Activated naive CD8-positive, alpha-beta T cell treated with anti-CD3 and anti-CD28 coated beads, Interleukin-2, amount 50 U/mL, for 24 hours (primary cell): ENCODE measurements at regions not wholly inside any gene's neighbourhood (a gene's known extent, or its start where the extent isn't known, plus 50 kb on each side); places are given as distances from the start of the nearest gene placed in this dataset.

ENCODE experiments used
- ATAC-seq: fragments of 150-1000 bp; cut with Tn5 transposase; one replicate; pipeline ENCODE4 v1.10.0; 2021
- DNase-seq: peaks from one replicate; pipeline ENCODE4 v3.0.0; 2021
- H3K27ac Mint-ChIP-seq: one replicate; pipeline ENCODE4 v1.8.0; 2021; ENCODE audit warnings: mild to moderate bottlenecking, mixed read lengths
- H3K27me3 Mint-ChIP-seq: one replicate; pipeline ENCODE4 v1.8.0; 2021; ENCODE audit warnings: mixed read lengths
- H3K36me3 Mint-ChIP-seq: one replicate; pipeline ENCODE4 v1.8.0; 2021; ENCODE audit warnings: low read depth, mixed read lengths
- H3K4me1 Mint-ChIP-seq: one replicate; pipeline ENCODE4 v1.8.0; 2021; ENCODE audit warnings: mixed read lengths
- H3K4me3 Mint-ChIP-seq: one replicate; pipeline ENCODE4 v1.8.0; 2021; ENCODE audit warnings: mild to moderate bottlenecking, moderate library complexity, mixed read lengths
- H3K9me3 Mint-ChIP-seq: one replicate; pipeline ENCODE4 v1.8.0; 2021; ENCODE audit warnings: mixed read lengths

GRCh38 chr3:86618706-86619105, 372.2 kb downstream of the VGLL3 start:
- DNase-seq (no peak), ATAC-seq (no peak)
- Mint-ChIP-seq H3K27ac (no peak overlapping the region), H3K4me3 (no peak overlapping the region), H3K36me3 (no peaks in the 10 kb centered on the region), H3K9me3 (peaks cover 14% of the 10 kb centered on the region), H3K4me1 (no peaks in the 10 kb centered on the region), H3K27me3 (no peaks in the 10 kb centered on the region)

- ATAC-seq (no peak), DNase-seq (no peak)
- H3K4me1 Mint-ChIP-seq, result no peaks in the 10 kb centered on the region
- no peaks in the 10 kb centered on the region for H3K27me3 Mint-ChIP-seq
- H3K36me3 Mint-ChIP-seq, result no peaks in the 10 kb centered on the region
- no peak overlapping the region for H3K4me3 Mint-ChIP-seq
- no peak overlapping the region for H3K27ac Mint-ChIP-seq
- H3K9me3 Mint-ChIP-seq, result peaks cover 15% of the 10 kb centered on the region
Observed at GRCh38 chr3:86605166-86605565, 385.8 kb downstream of the VGLL3 start.

- Mint-ChIP-seq H3K27ac (no peak overlapping the region), H3K36me3 (no peaks in the 10 kb centered on the region), H3K27me3 (no peaks in the 10 kb centered on the region), H3K9me3 (no peaks in the 10 kb centered on the region), H3K4me3 (no peak overlapping the region), H3K4me1 (no peaks in the 10 kb centered on the region)
- DNase-seq (no peak), ATAC-seq (no peak)
Observed at GRCh38 chr3:86595696-86596095, 395.3 kb downstream of the VGLL3 start.

DNA sequence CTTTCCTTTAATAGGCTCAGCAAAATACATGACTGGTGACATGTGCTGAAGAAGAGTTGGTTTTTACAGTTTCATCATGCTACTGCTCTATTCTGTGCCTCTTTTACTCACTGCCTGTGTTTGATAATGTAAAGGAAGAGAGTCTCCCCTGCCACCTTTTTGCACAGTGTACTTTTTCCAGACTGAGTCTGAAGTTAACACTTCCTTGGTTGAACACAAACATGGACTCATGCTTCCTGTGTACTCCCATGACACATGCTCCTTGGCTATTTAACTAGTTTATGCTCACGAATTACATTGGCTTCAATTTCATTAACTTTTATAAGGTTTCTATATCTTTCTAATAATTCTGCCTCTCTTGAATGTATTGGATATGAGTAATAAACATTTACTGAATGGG, 396.1 kb downstream of the VGLL3 start:
- DNase-seq (no peak), ATAC-seq (no peak)
- no peak overlapping the region for H3K4me3 Mint-ChIP-seq
- H3K4me1 Mint-ChIP-seq, result no peaks in the 10 kb centered on the region
- no peaks in the 10 kb centered on the region for H3K27me3 Mint-ChIP-seq
- H3K27ac Mint-ChIP-seq, result no peak overlapping the region
- H3K36me3 Mint-ChIP-seq, result no peaks in the 10 kb centered on the region
- no peaks in the 10 kb centered on the region for H3K9me3 Mint-ChIP-seq

- no peaks in the 10 kb centered on the region for H3K4me1 Mint-ChIP-seq
- no peak for DNase-seq
- H3K36me3 Mint-ChIP-seq, result no peaks in the 10 kb centered on the region
- ATAC-seq, result no peak
- peaks cover 15% of the 10 kb centered on the region for H3K9me3 Mint-ChIP-seq
- no peaks in the 10 kb centered on the region for H3K27me3 Mint-ChIP-seq
- no peak overlapping the region for H3K4me3 Mint-ChIP-seq
- H3K27ac Mint-ChIP-seq, result no peak overlapping the region
Observed at GRCh38 chr3:86578071-86578470, 412.9 kb downstream of the VGLL3 start.

- H3K4me1 Mint-ChIP-seq, result no peaks in the 10 kb centered on the region
- H3K4me3 Mint-ChIP-seq, result no peak overlapping the region
- H3K27me3 Mint-ChIP-seq, result no peaks in the 10 kb centered on the region
- no peak overlapping the region for H3K27ac Mint-ChIP-seq
- DNase-seq (no peak), ATAC-seq (no peak)
- H3K36me3 Mint-ChIP-seq, result no peaks in the 10 kb centered on the region
- H3K9me3 Mint-ChIP-seq, result peaks cover 2% of the 10 kb centered on the region
Observed at GRCh38 chr3:86563400-86563970, 427.5 kb downstream of the VGLL3 start.

DNA sequence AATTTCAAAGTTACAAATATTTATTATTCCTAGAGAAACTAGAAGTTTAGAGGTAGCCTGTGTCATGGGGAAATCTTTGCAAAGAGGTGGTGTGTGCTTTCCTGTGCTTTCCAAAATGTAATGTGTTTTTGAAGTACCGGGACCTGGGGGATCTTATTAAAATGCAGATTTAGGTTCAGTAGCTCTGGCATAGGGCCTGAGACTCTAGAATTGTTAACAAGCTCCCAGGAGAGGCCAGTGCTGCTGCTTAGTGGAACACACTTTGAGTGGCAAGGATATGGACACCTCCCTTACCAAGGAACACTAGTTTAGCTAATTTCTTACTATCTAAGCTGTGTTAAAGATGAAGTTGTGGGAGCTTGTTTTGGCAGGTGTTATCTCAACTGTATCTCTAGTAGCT, 428.9 kb downstream of the VGLL3 start:
- Mint-ChIP-seq H3K27me3 (no peaks in the 10 kb centered on the region), H3K36me3 (no peaks in the 10 kb centered on the region), H3K4me1 (no peaks in the 10 kb centered on the region), H3K4me3 (no peak overlapping the region), H3K9me3 (no peaks in the 10 kb centered on the region), H3K27ac (no peak overlapping the region)
- ATAC-seq, result no peak
- no peak for DNase-seq

DNA sequence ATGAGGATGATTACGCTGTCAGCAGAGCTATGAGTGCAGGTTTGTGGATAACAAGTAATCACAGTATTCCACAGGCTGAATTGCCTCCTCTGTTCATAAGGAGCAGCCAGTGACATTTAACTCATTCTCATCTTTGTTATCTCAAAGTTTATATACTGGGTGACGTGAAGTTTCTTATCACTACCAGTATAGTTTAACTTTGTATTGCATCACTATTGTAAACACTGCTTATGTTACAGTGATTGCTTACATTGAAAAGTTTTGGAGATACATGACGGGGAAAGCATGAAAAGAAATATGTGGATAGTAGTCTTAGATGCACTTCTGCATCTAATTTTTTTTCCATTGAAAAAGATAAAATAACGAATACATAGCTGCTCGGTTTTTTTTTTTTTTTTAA, 429.7 kb downstream of the VGLL3 start:
- H3K9me3 Mint-ChIP-seq, result no peaks in the 10 kb centered on the region

DNA sequence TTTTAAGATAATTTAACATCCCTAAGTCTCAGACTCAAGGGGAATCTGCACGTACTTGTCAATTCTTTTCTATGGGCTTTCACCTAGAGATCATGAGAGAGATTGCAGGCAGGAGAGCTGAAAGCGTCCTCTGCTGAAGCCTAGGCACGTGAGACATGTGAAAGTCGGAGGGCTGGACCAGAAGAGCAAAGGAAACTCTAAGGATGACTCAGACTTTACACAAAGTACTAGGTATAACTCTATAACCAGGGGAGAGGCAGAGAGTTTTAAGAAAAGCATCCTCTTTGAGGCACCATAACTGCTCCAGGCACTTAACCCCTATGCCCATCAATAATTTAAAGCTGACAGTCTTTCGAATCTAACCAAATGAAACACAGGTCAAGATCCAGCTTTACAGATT, 436.6 kb downstream of the VGLL3 start:
- Mint-ChIP-seq H3K4me1 (no peaks in the 10 kb centered on the region), H3K36me3 (no peaks in the 10 kb centered on the region), H3K9me3 (peaks cover under 1% of the 10 kb centered on the region), H3K27ac (no peak overlapping the region), H3K4me3 (no peak overlapping the region), H3K27me3 (no peaks in the 10 kb centered on the region)
- no peak for DNase-seq
- ATAC-seq, result no peak

More for the DNA sequence above, 429.7 kb downstream of the VGLL3 start:
- DNase-seq, result no peak
- H3K4me1 Mint-ChIP-seq, result no peaks in the 10 kb centered on the region
- no peak overlapping the region for H3K4me3 Mint-ChIP-seq
- no peaks in the 10 kb centered on the region for H3K27me3 Mint-ChIP-seq
- H3K27ac Mint-ChIP-seq, result no peak overlapping the region
- H3K36me3 Mint-ChIP-seq, result no peaks in the 10 kb centered on the region
- ATAC-seq, result no peak

GRCh38 chr3:86547692-86548091, 443.3 kb downstream of the VGLL3 start:
- H3K4me3 Mint-ChIP-seq, result no peak overlapping the region
- H3K9me3 Mint-ChIP-seq, result peaks cover 4% of the 10 kb centered on the region
- no peak for ATAC-seq
- H3K27me3 Mint-ChIP-seq, result no peaks in the 10 kb centered on the region
- H3K36me3 Mint-ChIP-seq, result no peaks in the 10 kb centered on the region
- no peaks in the 10 kb centered on the region for H3K4me1 Mint-ChIP-seq
- no peak overlapping the region for H3K27ac Mint-ChIP-seq
- DNase-seq, result no peak

- Mint-ChIP-seq H3K4me3 (no peak overlapping the region), H3K27me3 (no peaks in the 10 kb centered on the region), H3K9me3 (peaks cover 4% of the 10 kb centered on the region), H3K27ac (no peak overlapping the region), H3K36me3 (no peaks in the 10 kb centered on the region), H3K4me1 (no peaks in the 10 kb centered on the region)
- no peak for ATAC-seq
- DNase-seq, result no peak
Observed at GRCh38 chr3:86537171-86537570, 453.8 kb downstream of the VGLL3 start.

- H3K27me3 Mint-ChIP-seq, result no peaks in the 10 kb centered on the region
- no peak for ATAC-seq
- no peak overlapping the region for H3K4me3 Mint-ChIP-seq
- peaks cover 3% of the 10 kb centered on the region for H3K9me3 Mint-ChIP-seq
- no peak for DNase-seq
- H3K4me1 Mint-ChIP-seq, result no peaks in the 10 kb centered on the region
- no peak overlapping the region for H3K27ac Mint-ChIP-seq
- no peaks in the 10 kb centered on the region for H3K36me3 Mint-ChIP-seq
Observed at GRCh38 chr3:86519819-86520218, 471.1 kb downstream of the VGLL3 start.

- H3K4me1 Mint-ChIP-seq, result no peaks in the 10 kb centered on the region
- H3K36me3 Mint-ChIP-seq, result no peaks in the 10 kb centered on the region
- no peak overlapping the region for H3K27ac Mint-ChIP-seq
- no peak for ATAC-seq
- H3K4me3 Mint-ChIP-seq, result no peak overlapping the region
- no peaks in the 10 kb centered on the region for H3K27me3 Mint-ChIP-seq
- peaks cover 21% of the 10 kb centered on the region for H3K9me3 Mint-ChIP-seq
- DNase-seq, result no peak
Observed at GRCh38 chr3:86481636-86482035, 509.3 kb downstream of the VGLL3 start.

- Mint-ChIP-seq H3K36me3 (no peaks in the 10 kb centered on the region), H3K27ac (no peak overlapping the region), H3K4me3 (no peak overlapping the region), H3K4me1 (no peaks in the 10 kb centered on the region), H3K27me3 (no peaks in the 10 kb centered on the region), H3K9me3 (peaks cover 21% of the 10 kb centered on the region)
- ATAC-seq (no peak), DNase-seq (no peak)
Observed at GRCh38 chr3:86481031-86481430, 509.9 kb downstream of the VGLL3 start.

DNA sequence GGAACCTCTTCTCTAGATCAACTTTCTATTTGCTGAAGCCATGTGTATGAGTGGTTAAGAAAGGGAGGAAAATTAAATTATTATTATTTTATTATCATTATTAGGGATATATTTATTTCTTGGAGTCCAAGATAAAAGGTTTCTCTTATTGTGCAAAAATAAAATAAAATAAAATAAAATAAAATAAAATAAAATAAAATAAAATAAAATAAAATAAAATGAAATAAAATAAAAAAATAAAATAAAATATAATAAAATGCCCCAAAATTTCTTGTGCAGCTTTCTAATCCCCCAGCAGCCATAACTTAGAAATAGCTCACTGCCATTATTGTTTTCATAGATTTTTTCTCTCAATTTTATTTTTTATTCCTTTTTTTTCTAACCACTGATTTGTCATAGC, 526.8 kb downstream of the VGLL3 start:
- Mint-ChIP-seq H3K27me3 (no peaks in the 10 kb centered on the region), H3K27ac (no peak overlapping the region), H3K36me3 (no peaks in the 10 kb centered on the region), H3K9me3 (peaks cover 12% of the 10 kb centered on the region), H3K4me3 (no peak overlapping the region), H3K4me1 (no peaks in the 10 kb centered on the region)
- ATAC-seq (no peak), DNase-seq (no peak)

DNA sequence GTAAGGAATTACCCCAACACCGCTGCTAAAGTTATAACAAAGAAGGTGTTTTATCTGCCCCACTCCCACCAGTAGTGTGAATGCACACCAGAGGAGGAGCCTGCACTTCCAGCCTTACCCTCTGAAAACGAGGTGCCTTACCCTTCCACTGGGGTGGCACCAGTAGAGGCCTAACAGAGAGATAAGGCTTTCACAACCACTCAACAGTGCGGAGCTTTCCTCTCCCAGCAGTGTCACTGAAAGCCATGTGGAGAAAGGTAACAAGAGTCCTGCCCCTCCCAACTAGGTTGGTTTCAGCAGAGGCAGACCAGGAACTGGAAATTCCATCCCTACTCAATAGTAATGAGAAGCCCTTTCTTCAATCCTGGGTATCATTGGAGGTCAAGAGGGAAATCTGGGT, 539.2 kb downstream of the VGLL3 start:
- H3K4me1 Mint-ChIP-seq, result no peaks in the 10 kb centered on the region
- H3K36me3 Mint-ChIP-seq, result no peaks in the 10 kb centered on the region
- H3K27me3 Mint-ChIP-seq, result no peaks in the 10 kb centered on the region
- no peak overlapping the region for H3K4me3 Mint-ChIP-seq
- ATAC-seq, result no peak
- H3K27ac Mint-ChIP-seq, result no peak overlapping the region
- DNase-seq, result no peak
- no peaks in the 10 kb centered on the region for H3K9me3 Mint-ChIP-seq
